Adrenal gland (tissue), 9 donors: ENCODE measurements at regions not wholly inside any gene's neighbourhood (a gene's known extent, or its start where the extent isn't known, plus 50 kb on each side); places are given as distances from the start of the nearest gene placed in this dataset.

Experiments
- DNase-seq, 7 donors: peaks; one replicate each; pipeline ENCODE4 v3.0.0-alpha.2; 2019 to 2020
- H3K27ac ChIP-seq, 5 donors: fragments of 200-600 bp; sonication (generic) in 4 of 5; 1 replicate in 3 of 5; 2 replicates in 2 of 5; pipeline versions ENCODE4 v1.5.1 to v1.8.0; 2016 to 2020; ENCODE audit warnings: mild to moderate bottlenecking in 1 of 5
- H3K27me3 ChIP-seq: fragments of 200-600 bp; 2 replicates; pipeline ENCODE4 v1.8.0; 2021
- H3K36me3 ChIP-seq, 2 donors: fragments of 200-600 bp; replicated peaks in 1 of 2; 1 replicate in 1 of 2; 2 replicates in 1 of 2; pipeline versions ENCODE4 v1.5.1 to v1.8.0; 2018 to 2022
- H3K4me1 ChIP-seq, 2 donors: fragments of 200-600 bp; replicated peaks in 1 of 2; 1 replicate in 1 of 2; 2 replicates in 1 of 2; pipeline versions ENCODE4 v1.5.1 to v1.8.0; 2018 to 2021
- H3K4me3 ChIP-seq, 4 donors: fragments of 200-600 bp; sonication (generic) in 3 of 4; one replicate each; pipeline ENCODE4 v1.5.1; 2016 to 2018
- H3K9me3 ChIP-seq, 3 donors: fragments of 200-600 bp; sonication (generic) in 1 of 3; replicated peaks in 1 of 3; 1 replicate in 2 of 3; 2 replicates in 1 of 3; pipeline versions ENCODE4 v1.5.1 to v1.8.0; 2016 to 2021
- CTCF ChIP-seq, 6 experiments: fragments of 450-650 bp in 4 of 6; fragments of 200-600 bp in 2 of 6; sonication (generic) in 1 of 6; IDR thresholded peaks; 1 replicate in 5 of 6; 2 replicates in 1 of 6; pipeline versions ENCODE4 v1.5.1 to v1.8.0; 2016 to 2021; ENCODE audit warnings: antibody characterized with exemption in 6 of 6, mild to moderate bottlenecking in 2 of 6, moderate library complexity in 1 of 6
- POLR2A ChIP-seq, 2 donors: fragments of 450-650 bp; IDR thresholded peaks; one replicate each; pipeline ENCODE4 v1.6.1; 2017; ENCODE audit warnings: antibody characterized with exemption in 2 of 2, mild to moderate bottlenecking in 2 of 2, moderate library complexity in 1 of 2
- WGBS, 4 donors: extraction: QIAGEN DNeasy Blood & Tissue Kit in 2 of 4; methylation state at CpG; one replicate each; pipeline versions ENCODE4 v1.1.5 to v1.1.7; 2013 to 2017; 5-methylcytosine and 5-hydroxymethylcytosine counted together
- intact Hi-C, 2 donors: fragments of 100-400 bp; cut with DNase I; formaldehyde crosslinking; loops; one replicate each; pipeline versions ENCODE4 v1.14.1 to v1.15.0; 2022 to 2023
- donor health status: healthy with polysubstance abuse.
- donor health status: Bipolar disorder and iron deficiency.
- donor health status: DM: yes; HTN: yes; CAD: no.
- donor health status: DM: no; HTN: no; CAD: no.
- donor health status: DM: no; HTN: no; CAD: no.

DNA sequence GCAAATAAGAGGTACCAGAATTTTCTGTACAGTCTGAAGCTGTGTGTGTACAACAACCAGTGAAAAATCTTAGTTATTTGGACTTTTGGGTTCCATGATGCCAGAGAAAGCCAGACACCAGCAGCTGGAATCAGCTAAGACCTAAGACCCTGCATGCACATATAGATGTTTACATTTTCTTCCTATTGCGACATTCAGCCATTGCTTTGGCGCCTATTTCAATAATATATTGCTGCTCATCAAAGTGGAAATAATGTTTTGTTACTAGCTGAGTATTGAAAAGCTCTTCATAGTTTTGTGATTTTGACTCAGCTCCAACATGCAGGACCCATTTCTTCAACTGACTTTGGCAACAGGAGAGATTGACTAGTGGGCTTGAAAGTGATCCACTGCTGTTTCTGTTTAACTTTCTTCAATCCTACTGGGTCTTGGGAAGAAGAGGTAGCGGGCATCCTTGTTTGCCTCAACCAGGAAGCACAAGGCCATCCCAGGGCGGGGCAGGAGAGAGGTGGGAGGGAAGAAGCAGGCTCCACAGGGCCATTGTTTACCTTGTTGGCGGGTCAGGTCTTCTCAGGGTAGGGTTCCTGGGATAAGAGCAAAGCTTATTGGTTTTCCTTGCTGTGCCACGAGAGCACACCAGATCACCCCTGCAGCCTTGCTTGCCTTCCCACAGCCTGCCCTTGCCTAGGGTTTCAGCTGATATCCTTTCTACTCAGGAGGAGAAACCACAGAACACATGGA, 101.3 kb upstream of the ESR1 start:
- no peak for DNase-seq
- intact Hi-C loops = no loop called here
- Histone ChIP-seq H3K27me3 (no peaks in the 10 kb centered on the region), H3K9me3 (no peaks in the 10 kb centered on the region), H3K4me3 (no peak overlapping the region), H3K36me3 (no peaks in the 10 kb centered on the region), H3K4me1 (no peaks in the 10 kb centered on the region), H3K27ac (no peak overlapping the region)
- TF ChIP-seq CTCF (IDR thresholded peaks at IDR 0.05) = no peak
- TF ChIP-seq POLR2A (IDR thresholded peaks at IDR 0.05) = no peak
- WGBS, 4 donors = 91 to 96% (median 92%) methylated on average over 6 of the region's 6 CpGs

DNA sequence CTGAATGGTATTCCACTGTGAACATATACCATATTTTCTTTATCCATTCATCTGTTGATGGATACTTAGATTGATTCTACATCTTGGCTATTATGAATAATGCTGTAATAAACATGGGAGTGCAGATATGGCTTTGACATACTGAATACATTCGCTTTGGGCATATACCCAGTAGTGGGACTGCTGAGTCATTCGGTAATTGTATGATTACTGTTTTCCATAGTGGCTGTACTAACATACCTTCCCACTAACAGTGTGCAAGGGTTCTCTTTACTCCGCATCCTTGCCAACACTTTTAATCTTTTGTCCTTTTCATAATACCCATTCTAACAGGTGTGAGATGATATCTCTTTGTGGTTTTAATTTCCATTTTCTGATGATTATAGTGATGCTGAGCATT, 98.2 kb upstream of the ESR1 start:
- Histone ChIP-seq H3K9me3 (no peaks in the 10 kb centered on the region), H3K4me1 (no peaks in the 10 kb centered on the region), H3K27ac (no peak overlapping the region), H3K27me3 (no peaks in the 10 kb centered on the region), H3K4me3 (no peak overlapping the region), H3K36me3 (no peaks in the 10 kb centered on the region)
- WGBS, 4 donors = 85 to 97% (median 94%) methylated on average over 3 of the region's 3 CpGs
- intact Hi-C loops = no loop called here
- TF ChIP-seq POLR2A (IDR thresholded peaks at IDR 0.05) (no peak), CTCF (IDR thresholded peaks at IDR 0.05) (no peak)
- DNase-seq = no peak

DNA sequence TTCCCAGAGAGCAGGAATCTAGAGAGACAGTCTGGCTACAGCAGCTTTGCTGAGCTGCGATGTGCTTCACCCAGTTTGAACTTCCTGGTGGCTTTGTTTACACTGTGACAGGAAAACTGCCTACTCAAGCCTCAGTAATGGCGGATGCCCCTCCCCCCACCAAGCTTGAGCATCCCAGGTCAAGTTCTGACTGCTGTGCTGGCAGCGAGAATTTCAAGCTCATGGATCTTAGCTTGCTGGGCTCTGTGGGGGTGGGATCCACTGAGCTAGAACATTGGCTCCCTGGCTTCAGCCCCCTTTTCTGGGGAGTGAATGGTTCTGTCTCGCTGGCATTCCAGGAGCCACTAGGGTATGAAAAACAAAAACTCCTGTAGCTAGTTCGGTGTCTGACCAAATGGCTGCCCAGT, 91.0 kb upstream of the ESR1 start:
- Histone ChIP-seq H3K9me3 (no peaks in the 10 kb centered on the region), H3K27me3 (no peaks in the 10 kb centered on the region), H3K36me3 (no peaks in the 10 kb centered on the region), H3K27ac (no peak overlapping the region), H3K4me3 (no peak overlapping the region), H3K4me1 (no peaks in the 10 kb centered on the region)
- DNase-seq = peak in 4 of 7 donors; percentile 15 to 59 (median 26)
- no peak for TF ChIP-seq POLR2A (IDR thresholded peaks at IDR 0.05)
- no peak for TF ChIP-seq CTCF (IDR thresholded peaks at IDR 0.05)
- intact Hi-C loops = no loop called here
- WGBS, 4 donors = 62 to 80% (median 75%) methylated on average over 4 to 5 of the region's 5 CpGs

GRCh38 chr6:151719070-151719469, 88.4 kb upstream of the ESR1 start:
- H3K27ac ChIP-seq = no peak overlapping the region
- intact Hi-C loops = no loop called here
- WGBS, 4 donors = 84 to 91% (median 88%) methylated on average over 5 of the region's 5 CpGs
- H3K4me3 ChIP-seq = no peak overlapping the region
- TF ChIP-seq CTCF (IDR thresholded peaks at IDR 0.05) (no peak), POLR2A (IDR thresholded peaks at IDR 0.05) (no peak)
- H3K36me3 ChIP-seq = no peaks in the 10 kb centered on the region
- H3K27me3 ChIP-seq = no peaks in the 10 kb centered on the region
- no peak for DNase-seq
- H3K9me3 ChIP-seq = no peaks in the 10 kb centered on the region
- no peaks in the 10 kb centered on the region for H3K4me1 ChIP-seq
